ENCODE measurements at regions not wholly inside any gene's neighbourhood (a gene's known extent, or its start where the extent isn't known, plus 50 kb on each side); places are given as distances from the start of the nearest gene placed in this dataset.

- Histone ChIP-seq H3K23ac (ENCODE audit: insufficient read length, low read depth, low read length) (no peak overlapping the region), H3K4me1 (ENCODE audit: insufficient read depth, low read length) (no peaks in the 10 kb centered on the region), H3K27me3 (ENCODE audit: insufficient read depth, low read length) (no peaks in the 10 kb centered on the region), H4K5ac (ENCODE audit: insufficient read length, low read depth, low read length) (no peak overlapping the region), H3K14ac (ENCODE audit: insufficient read depth, low read length) (no peak overlapping the region), H4K8ac (replicated peaks; ENCODE audit: insufficient read length, low read depth, low read length) (no peak overlapping the region), H3K79me1 (ENCODE audit: insufficient read depth, low read depth, low read length, poor library complexity, severe bottlenecking) (no peaks in the 10 kb centered on the region), H2AK5ac (ENCODE audit: insufficient read length, low read length) (no peak overlapping the region), H3K9me3 (ENCODE audit: control insufficient read depth, low read depth, low read length) (no peaks in the 10 kb centered on the region), H3K79me2 (ENCODE audit: insufficient read depth, low read length) (no peaks in the 10 kb centered on the region), H4K91ac (ENCODE audit: insufficient read length, low read depth, low read length) (no peak overlapping the region), H2BK120ac (ENCODE audit: low read depth, low read length, poor library complexity, severe bottlenecking) (no peak overlapping the region), H3K9ac (ENCODE audit: extremely low read depth, insufficient read length, low read length) (no peak overlapping the region), H3K56ac (ENCODE audit: insufficient read length, low read depth, low read length) (no peak overlapping the region), H2AFZ (ENCODE audit: low read length) (no peak overlapping the region), H2BK12ac (ENCODE audit: insufficient read length, low read depth, low read length) (no peak overlapping the region), H4K20me1 (ENCODE audit: control insufficient read depth, insufficient read depth, insufficient read length) (no peaks in the 10 kb centered on the region), H3K23me2 (ENCODE audit: insufficient read length, low read depth, low read length, poor library complexity, severe bottlenecking) (no peaks in the 10 kb centered on the region), H3T11ph (ENCODE audit: low read length) (no peak overlapping the region), H2BK20ac (ENCODE audit: low read depth, low read length, poor library complexity, severe bottlenecking) (no peak overlapping the region), H3K18ac (ENCODE audit: insufficient read length, low read depth, low read length) (no peak overlapping the region), H2BK15ac (ENCODE audit: low read depth, low read length) (no peak overlapping the region), H3K27ac (ENCODE audit: insufficient read length, low read depth, low read length) (no peak overlapping the region), H3K4ac (ENCODE audit: low read depth, low read length) (no peak overlapping the region), H2BK5ac (ENCODE audit: insufficient read length, low read length) (no peak overlapping the region), H3K4me2 (ENCODE audit: insufficient read depth, insufficient read length, low read length) (no peak overlapping the region)
- Mint-ChIP-seq H3K36me3 (ENCODE audit: insufficient read depth in 1 of 3, low read depth in 3 of 3) (no peaks in the 10 kb centered on the region), H3K27me3 (ENCODE audit: low read depth) (no peaks in the 10 kb centered on the region; the same call in 1 of the 2 replicates), H3K9me3 (peaks cover 27 to 45% of the 10 kb centered on the region in 2 experiments), H3K27ac (no peak overlapping the region), H3K4me1 (no peaks in the 10 kb centered on the region), H3K4me3 (no peak overlapping the region)
- no peak for TF ChIP-seq CTCF (conservative IDR thresholded peaks at IDR 0.05)
- no peak for DNase-seq
- WGBS (ENCODE audit: extremely low coverage, insufficient read length, low lambda C conversion rate), result no CpG with 5 or more reads among the region's 3 CpGs
Measured at GRCh38 chrX:15177316-15177715, 92.6 kb downstream of the ASB9 start.
